WTC11 (cell line): ENCODE measurements at regions not wholly inside any gene's neighbourhood (a gene's known extent, or its start where the extent isn't known, plus 50 kb on each side); places are given as distances from the start of the nearest gene placed in this dataset.

Source experiments
- ATAC-seq: fragments of 200-7000 bp; cut with Tn5 transposase; 2 replicates; pipeline ENCODE4 v1.10.0; 2021; ENCODE audit warnings: mild to moderate bottlenecking, moderate library complexity
- CTCF ChIA-PET: fragments of 300-600 bp; sonication (Branson Sonifier 250); formaldehyde crosslinking; loops from one replicate; lab custom pipeline; 2021; ENCODE audit warnings: antibody characterized with exemption; lab: Charles Lee
- POLR2A ChIA-PET: fragments of 350-600 bp; sonication (Branson Sonifier 250); formaldehyde crosslinking; loops from one replicate; lab custom pipeline; 2021; ENCODE audit warnings: antibody characterized with exemption; lab: Charles Lee
- DNase-seq: peaks from one replicate; pipeline ENCODE4 v3.0.0; 2021; ENCODE audit warnings: low spot score
- H3K27ac Mint-ChIP-seq: 2 replicates; pipeline ENCODE4 v1.8.0; 2021; ENCODE audit warnings: mixed read lengths
- H3K27me3 Mint-ChIP-seq: 2 replicates; pipeline ENCODE4 v1.8.0; 2021; ENCODE audit warnings: low read depth, mild to moderate bottlenecking, moderate library complexity, mixed read lengths
- H3K36me3 Mint-ChIP-seq: 2 replicates; pipeline ENCODE4 v1.8.0; 2021; ENCODE audit warnings: mixed read lengths
- H3K4me1 Mint-ChIP-seq: 2 replicates; pipeline ENCODE4 v1.8.0; 2022; ENCODE audit warnings: mixed read lengths
- H3K4me3 Mint-ChIP-seq: 2 replicates; pipeline ENCODE4 v1.8.0; 2021; ENCODE audit warnings: mild to moderate bottlenecking, moderate library complexity, mixed read lengths
- H3K9me3 Mint-ChIP-seq: 2 replicates; pipeline ENCODE4 v1.8.0; 2021; ENCODE audit warnings: mixed read lengths
- ARID4B ChIP-seq: sonication (generic); formaldehyde crosslinking; IDR thresholded peaks from 2 replicates; pipeline ENCODE4 v1.8.0; 2023; ENCODE audit warnings: missing genetic modification reagents, mild to moderate bottlenecking, borderline replicate concordance
- ATF2 ChIP-seq: sonication (generic); formaldehyde crosslinking; IDR thresholded peaks from 2 replicates; pipeline ENCODE4 v1.8.1; 2022; ENCODE audit warnings: low read depth, missing genetic modification reagents, borderline replicate concordance
- CREB1 ChIP-seq: sonication (generic); formaldehyde crosslinking; IDR thresholded peaks from 2 replicates; pipeline ENCODE4 v1.8.0; 2023; ENCODE audit warnings: mild to moderate bottlenecking, missing genetic modification reagents
- EMX1 ChIP-seq: fragments of 250-450 bp; sonication (Bioruptor Pico); IDR thresholded peaks from 2 replicates; pipeline ENCODE4 v1.8.0; 2021; ENCODE audit warnings: mild to moderate bottlenecking
- ERG ChIP-seq: fragments of 250-450 bp; sonication (Bioruptor Pico); IDR thresholded peaks from 2 replicates; pipeline ENCODE4 v1.8.0; 2021; ENCODE audit warnings: mild to moderate bottlenecking
- ESRRA ChIP-seq: sonication (generic); formaldehyde crosslinking; IDR thresholded peaks from 2 replicates; pipeline ENCODE4 v1.8.1; 2022; ENCODE audit warnings: mild to moderate bottlenecking, missing genetic modification reagents, borderline replicate concordance
- FOXJ3 ChIP-seq: sonication (generic); formaldehyde crosslinking; IDR thresholded peaks from 2 replicates; pipeline ENCODE4 v1.9.0; 2021; ENCODE audit warnings: missing genetic modification reagents, mild to moderate bottlenecking, borderline replicate concordance
- GABPB1 ChIP-seq: sonication (generic); formaldehyde crosslinking; IDR thresholded peaks from 2 replicates; pipeline ENCODE4 v1.8.1; 2023; ENCODE audit warnings: mild to moderate bottlenecking, missing genetic modification reagents
- HMGXB4 ChIP-seq: sonication (generic); formaldehyde crosslinking; IDR thresholded peaks from 2 replicates; pipeline ENCODE4 v1.8.1; 2023; ENCODE audit warnings: mild to moderate bottlenecking, moderate library complexity, missing genetic modification reagents
- IRF2 ChIP-seq: sonication (generic); formaldehyde crosslinking; IDR thresholded peaks from 2 replicates; pipeline ENCODE4 v1.8.0; 2022; ENCODE audit warnings: low read depth, missing genetic modification reagents, borderline replicate concordance
- JAZF1 ChIP-seq: fragments of 250-450 bp; sonication (Bioruptor Pico); IDR thresholded peaks from 2 replicates; pipeline ENCODE4 v1.9.0; 2021; ENCODE audit warnings: moderate library complexity, mild to moderate bottlenecking, inconsistent platforms
- JUN ChIP-seq: sonication (generic); formaldehyde crosslinking; IDR thresholded peaks from 2 replicates; pipeline ENCODE4 v1.8.0; 2023; ENCODE audit warnings: mild to moderate bottlenecking, missing genetic modification reagents
- KAT7 ChIP-seq: sonication (generic); formaldehyde crosslinking; IDR thresholded peaks from 2 replicates; pipeline ENCODE4 v1.8.1; 2023; ENCODE audit warnings: missing genetic modification reagents, mild to moderate bottlenecking, borderline replicate concordance
- MAX ChIP-seq: sonication (generic); formaldehyde crosslinking; IDR thresholded peaks from 2 replicates; pipeline ENCODE4 v1.8.0; 2022; ENCODE audit warnings: mild to moderate bottlenecking, missing genetic modification reagents
- OVOL2 ChIP-seq: fragments of 250-450 bp; sonication (Bioruptor Pico); IDR thresholded peaks from 2 replicates; pipeline ENCODE4 v1.9.0; 2021; ENCODE audit warnings: mild to moderate bottlenecking, borderline replicate concordance
- SMAD4 ChIP-seq: sonication (generic); formaldehyde crosslinking; IDR thresholded peaks from 2 replicates; pipeline ENCODE4 v1.8.0; 2022; ENCODE audit warnings: mild to moderate bottlenecking, missing genetic modification reagents
- SP1 ChIP-seq: sonication (generic); formaldehyde crosslinking; conservative IDR thresholded peaks from 2 replicates; pipeline ENCODE4 v1.8.1; 2022; ENCODE audit warnings: missing genetic modification reagents
- ZMAT4 ChIP-seq: fragments of 250-450 bp; sonication (Bioruptor Pico); IDR thresholded peaks from 2 replicates; pipeline ENCODE4 v1.9.0; 2021; ENCODE audit warnings: mild to moderate bottlenecking
- ZNF232 ChIP-seq: sonication (generic); formaldehyde crosslinking; IDR thresholded peaks from 2 replicates; pipeline ENCODE4 v1.8.0; 2022; ENCODE audit warnings: mild to moderate bottlenecking, missing genetic modification reagents
- ZNF263 ChIP-seq: sonication (generic); formaldehyde crosslinking; IDR thresholded peaks from 2 replicates; pipeline ENCODE4 v1.8.1; 2022; ENCODE audit warnings: low read depth, mild to moderate bottlenecking, moderate library complexity, missing genetic modification reagents
- ZNF425 ChIP-seq: fragments of 250-450 bp; sonication (Bioruptor Pico); conservative IDR thresholded peaks from 2 replicates; pipeline ENCODE4 v1.9.0; 2021; ENCODE audit warnings: mild to moderate bottlenecking

- ChIA-PET POLR2A (no interaction called here), CTCF (no interaction called here)
- Mint-ChIP-seq H3K27ac (no peak overlapping the region), H3K4me1 (no peaks in the 10 kb centered on the region), H3K9me3 (peaks cover 88% of the 10 kb centered on the region), H3K36me3 (peaks cover 58% of the 10 kb centered on the region), H3K4me3 (no peak overlapping the region)
- no peak for ATAC-seq
- no peak for DNase-seq
- TF ChIP-seq CREB1 (CRISPR knock-in tag) (no peak), ZNF263 (no peak), FOXJ3 (CRISPR knock-in tag) (no peak), ZNF425 (CRISPR knock-in tag) (no peak), HMGXB4 (CRISPR knock-in tag) (no peak), SMAD4 (no peak), IRF2 (no peak), MAX (CRISPR knock-in tag) (no peak), ARID4B (CRISPR knock-in tag) (no peak), JAZF1 (CRISPR knock-in tag) (no peak), ZNF232 (CRISPR knock-in tag) (no peak), JUN (CRISPR knock-in tag) (no peak), ZMAT4 (CRISPR knock-in tag) (no peak)
- TF ChIP-seq, all 79 proteins: peak for 0
- H3K27me3 Mint-ChIP-seq = peaks cover 3% of the 10 kb centered on the region; the same call in 1 of the 2 replicates
Observed at GRCh38 chr14:106538201-106538600, 1011.8 kb downstream of the TMEM121 start.

- DNase-seq = no peak
- ChIA-PET POLR2A (no interaction called here), CTCF (no interaction called here)
- Mint-ChIP-seq H3K27ac (no peak overlapping the region), H3K4me1 (no peaks in the 10 kb centered on the region), H3K4me3 (no peak overlapping the region), H3K36me3 (peaks cover 71% of the 10 kb centered on the region), H3K27me3 (peaks cover 1% of the 10 kb centered on the region), H3K9me3 (peaks cover 68% of the 10 kb centered on the region)
- no peak for ATAC-seq
- no peak for TF ChIP-seq GABPB1
- TF ChIP-seq ERG (CRISPR knock-in tag) = no peak
- TF ChIP-seq ATF2 (CRISPR knock-in tag) = no peak
- TF ChIP-seq SP1 (CRISPR knock-in tag) = no peak
- TF ChIP-seq ESRRA (CRISPR knock-in tag) = no peak
- TF ChIP-seq OVOL2 (CRISPR knock-in tag) = no peak
- no peak for TF ChIP-seq KAT7
- TF ChIP-seq SMAD4 = no peak
- TF ChIP-seq CREB1 (CRISPR knock-in tag) = no peak
- no peak for TF ChIP-seq ZNF425 (CRISPR knock-in tag)
- no peak for TF ChIP-seq EMX1 (CRISPR knock-in tag)
Observed at GRCh38 chr14:106547735-106548434, 1021.5 kb downstream of the TMEM121 start.
